HepG2 (cell line): ENCODE measurements at regions not wholly inside any gene's neighbourhood (a gene's known extent, or its start where the extent isn't known, plus 50 kb on each side); places are given as distances from the start of the nearest gene placed in this dataset.

Experiments
- ATAC-seq: fragments of 200-7000 bp; cut with Tn5 transposase; 3 replicates; pipeline ENCODE4 v1.9.1; 2020; ENCODE audit warnings: mild to moderate bottlenecking, moderate library complexity
- BruUV-seq: library from RNA; stranded (reverse); fragments of 400-500 nt; replicated peaks from 2 replicates; lab custom pipeline; 2021; lab: Mats Ljungman, UMichigan
- CTCF ChIA-PET: fragments of 300-600 bp; formaldehyde crosslinking; extraction: SDS; loops from one replicate; lab custom pipeline; 2021; ENCODE audit warnings: low total read pairs, inconsistent platforms, low intra/inter-chr PET ratio; lab: Yijun Ruan, JAX
- POLR2A ChIA-PET: fragments of 350-600 bp; sonication (Branson Sonifier 250); formaldehyde crosslinking; loops from one replicate; lab custom pipeline; 2020; ENCODE audit warnings: antibody characterized with exemption, inconsistent platforms; lab: Yijun Ruan, JAX
- DNase-seq: peaks from one replicate; pipeline ENCODE4 v3.0.0-alpha.2; 2015; ENCODE audit warnings: low spot score
- FAIRE-seq: peaks from 3 replicates; lab custom pipeline; 2011; peaks lifted over from hg19 to GRCh38; lab: Jason Lieb, UNC
- H2AFZ ChIP-seq: one replicate; pipeline ENCODE4 v1.6.1; 2011; ENCODE audit warnings: low read length, inconsistent platforms
- H3K27ac ChIP-seq: fragments of 300-600 bp; 3 replicates; pipeline ENCODE4 v1.8.0; 2011; ENCODE audit warnings: mixed run types, mild to moderate bottlenecking, mixed read lengths, low read length, inconsistent platforms; ENCODE audit not compliant: insufficient read depth; ENCODE audit errors: extremely low read length
- H3K27me3 ChIP-seq, 2 experiments: fragments of 200-600 bp in 1 of 2; 2 replicates in 1 of 2; 3 replicates in 1 of 2; pipeline versions ENCODE4 v1.6.0 to v1.8.0; 2011; ENCODE audit warnings: low read length in 2 of 2, mild to moderate bottlenecking in 2 of 2, moderate library complexity in 2 of 2, inconsistent platforms in 1 of 2; ENCODE audit not compliant: insufficient read depth in 2 of 2, control insufficient read depth in 1 of 2
- H3K36me3 ChIP-seq, 2 experiments: fragments of 200-600 bp in 1 of 2; replicated peaks in 1 of 2; 2 replicates in 1 of 2; 3 replicates in 1 of 2; pipeline versions ENCODE4 v1.5.1 to v1.8.0; 2011; ENCODE audit warnings: low read length in 2 of 2, inconsistent platforms in 1 of 2; ENCODE audit not compliant: insufficient read depth in 2 of 2, control insufficient read depth in 1 of 2
- H3K4me1 ChIP-seq: 2 replicates; pipeline ENCODE4 v1.5.1; 2012; ENCODE audit warnings: low read length, inconsistent platforms; ENCODE audit not compliant: insufficient read depth
- H3K4me2 ChIP-seq: 2 replicates; pipeline ENCODE4 v1.6.0; 2011; ENCODE audit warnings: low read depth, low read length, inconsistent platforms
- H3K4me3 ChIP-seq, 3 experiments: fragments of 200-600 bp in 1 of 3; sonication (generic), shearing (Covaris generic) in 1 of 3; replicated peaks in 1 of 3; 2 replicates each; pipeline ENCODE4 v1.5.1; 2011 to 2016; ENCODE audit warnings: low read length in 3 of 3, inconsistent platforms in 2 of 3, low read depth in 2 of 3, mild to moderate bottlenecking in 2 of 3, control low read depth in 1 of 3, mixed read lengths in 1 of 3; ENCODE audit not compliant: insufficient read depth in 1 of 3
- H3K79me2 ChIP-seq: one replicate; pipeline ENCODE4 v1.6.1; 2011; ENCODE audit warnings: low read length, inconsistent platforms; ENCODE audit not compliant: insufficient read depth
- H3K9ac ChIP-seq: 2 replicates; pipeline ENCODE4 v1.6.0; 2011; ENCODE audit warnings: mild to moderate bottlenecking, low read depth, low read length, inconsistent platforms; ENCODE audit not compliant: insufficient read depth
- H3K9me3 ChIP-seq: 2 replicates; pipeline ENCODE4 v1.5.1; 2012; ENCODE audit warnings: mild to moderate bottlenecking, low read length
- H4K20me1 ChIP-seq: 2 replicates; pipeline ENCODE4 v1.6.0; 2011; ENCODE audit warnings: inconsistent platforms, mild to moderate bottlenecking, low read length, moderate library complexity; ENCODE audit not compliant: insufficient read depth
- ARHGAP35 ChIP-seq: sonication (generic); formaldehyde crosslinking; IDR thresholded peaks from 2 replicates; pipeline ENCODE4 v1.9.0; 2022; ENCODE audit warnings: mild to moderate bottlenecking, inconsistent platforms, moderate library complexity, missing genetic modification reagents, borderline replicate concordance
- ATRX ChIP-seq: sonication (generic); formaldehyde crosslinking; IDR thresholded peaks from 2 replicates; pipeline ENCODE4 v1.4.0; 2020; ENCODE audit warnings: missing genetic modification reagents, borderline replicate concordance
- DDIT3 ChIP-seq: sonication (generic); formaldehyde crosslinking; IDR thresholded peaks from 2 replicates; pipeline ENCODE4 v1.4.0; 2020; ENCODE audit warnings: mild to moderate bottlenecking, missing genetic modification reagents
- ETS1 ChIP-seq: sonication (generic); formaldehyde crosslinking; IDR thresholded peaks from 2 replicates; pipeline ENCODE4 v1.4.0; 2020; ENCODE audit warnings: missing genetic modification reagents
- EZH2 ChIP-seq: conservative IDR thresholded peaks from 2 replicates; pipeline ENCODE4 v1.6.1; 2012; ENCODE audit warnings: mild to moderate bottlenecking, low read depth, low read length, moderate library complexity
- FOXO4 ChIP-seq: sonication (generic); formaldehyde crosslinking; conservative IDR thresholded peaks from 2 replicates; pipeline ENCODE4 v1.8.1; 2023; ENCODE audit warnings: missing genetic modification reagents
- KAT2B ChIP-seq: fragments of 150-350 bp; IDR thresholded peaks from 2 replicates; pipeline ENCODE4 v1.6.1; 2014; ENCODE audit warnings: low read depth, low read length, borderline replicate concordance
- MAFF ChIP-seq: IDR thresholded peaks from 2 replicates; pipeline ENCODE4 v1.6.1; 2011; ENCODE audit warnings: low read depth, low read length, improper control_type of control experiment
- ZC3H4 ChIP-seq: sonication (generic); formaldehyde crosslinking; IDR thresholded peaks from 2 replicates; pipeline ENCODE4 v1.4.0; 2020; ENCODE audit warnings: missing genetic modification reagents, borderline replicate concordance
- ZNF543 ChIP-seq: sonication (generic); formaldehyde crosslinking; IDR thresholded peaks from 2 replicates; pipeline ENCODE4 v1.4.0; 2020; ENCODE audit warnings: mild to moderate bottlenecking, missing genetic modification reagents
- ZNF562 ChIP-seq: sonication (generic); formaldehyde crosslinking; IDR thresholded peaks from 2 replicates; pipeline ENCODE4 v1.8.0; 2022; ENCODE audit warnings: missing genetic modification reagents, borderline replicate concordance
- ZNF746 ChIP-seq: sonication (generic); formaldehyde crosslinking; IDR thresholded peaks from 2 replicates; pipeline ENCODE4 v1.8.0; 2022; ENCODE audit warnings: mild to moderate bottlenecking, missing genetic modification reagents
- ZNF839 ChIP-seq: sonication (generic); formaldehyde crosslinking; IDR thresholded peaks from 2 replicates; pipeline ENCODE4 v1.4.0; 2020; ENCODE audit warnings: missing genetic modification reagents, mild to moderate bottlenecking, borderline replicate concordance
- ZNF850 ChIP-seq: sonication (generic); formaldehyde crosslinking; conservative IDR thresholded peaks from 2 replicates; pipeline ENCODE4 v1.9.0; 2021; ENCODE audit warnings: mild to moderate bottlenecking, missing genetic modification reagents
- WGBS: methylation state at CpG from one replicate; pipeline ENCODE4 v1.1.6; 2017; ENCODE audit warnings: low lambda C conversion rate; 5-methylcytosine and 5-hydroxymethylcytosine counted together
- in situ Hi-C: cut with HindIII; loops from 2 replicates; pipeline ENCODE4 v1.10.0; 2017; ENCODE audit warnings: low pct_unique_long_range_greater_than_20kb; ENCODE audit not compliant: extremely low pct_ligation_motif_present
- intact Hi-C: fragments of 100-400 bp; cut with micrococcal nuclease; formaldehyde crosslinking; loops from one replicate; pipeline ENCODE4 v1.10.0; 2022; ENCODE audit not compliant: unreplicated experiment
- TF ChIP-seq, protein P1 (sequence below): IDR thresholded peaks from 2 replicates; pipeline ENCODE4 v1.6.1; 2016; ENCODE audit warnings: low read depth, borderline replicate concordance
- TF ChIP-seq, protein P2 (sequence below), 2 experiments: fragments of 450-650 bp in 1 of 2; sonication (generic) in 1 of 2; formaldehyde crosslinking; IDR thresholded peaks; 2 replicates each; pipeline versions ENCODE4 v1.5.0 to v1.8.0; 2020 to 2022; ENCODE audit warnings: mild to moderate bottlenecking in 1 of 2, missing genetic modification reagents in 1 of 2

GRCh38 chr4:24150034-24150433, 260.2 kb upstream of the PPARGC1A start:
- H3K9me3 ChIP-seq: no peaks in the 10 kb centered on the region
- H4K20me1 ChIP-seq: no peaks in the 10 kb centered on the region
- DNase-seq (no peak), ATAC-seq (peak; percentile 43; the same call in 1 of the 3 replicates), FAIRE-seq (no peak)
- no peaks in the 10 kb centered on the region for H3K36me3 ChIP-seq
- H3K27ac ChIP-seq: no peak overlapping the region
- H3K4me1 ChIP-seq: peaks cover 6% of the 10 kb centered on the region; the same call in 1 of the 2 replicates
- H3K9ac ChIP-seq: no peak overlapping the region
- no TSS peak for BruUV-seq
- intact Hi-C loops: no loop called here
- ChIA-PET CTCF (no interaction called here), POLR2A (no interaction called here)
- no peak overlapping the region for H3K4me2 ChIP-seq
- in situ Hi-C loops: no loop called here
- H3K27me3 ChIP-seq: no peaks in the 10 kb centered on the region
- no peak overlapping the region for H2AFZ ChIP-seq
- no peaks in the 10 kb centered on the region for H3K79me2 ChIP-seq
- H3K4me3 ChIP-seq: no peak overlapping the region
- 2% methylated on average over 3 of the region's 3 CpGs for WGBS
- TF ChIP-seq ZNF543 (CRISPR knock-in tag) (no peak), DDIT3 (CRISPR knock-in tag) (no peak), KAT2B (no peak), ARHGAP35 (no peak), FOXO4 (CRISPR knock-in tag) (no peak), ZNF839 (CRISPR knock-in tag) (no peak), ZNF850 (CRISPR knock-in tag) (no peak), ZNF562 (no peak)

DNA sequence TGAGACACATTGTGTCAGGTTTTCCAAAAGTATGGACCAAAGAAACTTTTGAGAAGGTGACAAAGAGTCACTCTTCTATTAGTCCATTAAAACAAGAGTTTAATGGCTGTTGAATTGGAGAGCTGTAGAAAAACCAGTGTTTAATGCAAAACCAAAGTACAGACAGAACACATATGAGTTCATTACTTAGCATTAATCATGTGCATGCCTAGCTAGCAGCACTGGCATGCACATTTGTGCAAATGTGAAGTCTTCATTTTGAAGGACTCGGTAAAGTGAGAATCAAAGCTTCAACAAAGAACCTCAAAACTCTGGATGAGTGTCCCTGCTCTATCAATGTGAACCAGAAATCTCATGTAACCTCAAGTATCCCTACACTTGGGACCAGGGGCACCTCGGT, 256.3 kb upstream of the PPARGC1A start:
- Histone ChIP-seq H3K36me3 (no peaks in the 10 kb centered on the region), H3K9ac (no peak overlapping the region), H3K4me1 (peaks cover 6% of the 10 kb centered on the region; the same call in 1 of the 2 replicates), H2AFZ (no peak overlapping the region), H3K27ac (no peak overlapping the region), H3K27me3 (no peaks in the 10 kb centered on the region), H3K79me2 (no peaks in the 10 kb centered on the region), H3K4me2 (no peak overlapping the region), H3K9me3 (no peaks in the 10 kb centered on the region), H4K20me1 (no peaks in the 10 kb centered on the region), H3K4me3 (no peak overlapping the region)
- ChIA-PET CTCF (no interaction called here), POLR2A (no interaction called here)
- BruUV-seq: no TSS peak
- in situ Hi-C loops: no loop called here
- FAIRE-seq (no peak), ATAC-seq (no peak), DNase-seq (no peak)
- WGBS: 43% methylated on average over 2 of the region's 2 CpGs
- intact Hi-C loops: no loop called here
- no peak for TF ChIP-seq ZNF746 (CRISPR knock-in tag)
- no peak for TF ChIP-seq ATRX (CRISPR knock-in tag)
- no peak for TF ChIP-seq MAFF
- TF ChIP-seq ZC3H4: no peak
- TF ChIP-seq, protein P1, sequence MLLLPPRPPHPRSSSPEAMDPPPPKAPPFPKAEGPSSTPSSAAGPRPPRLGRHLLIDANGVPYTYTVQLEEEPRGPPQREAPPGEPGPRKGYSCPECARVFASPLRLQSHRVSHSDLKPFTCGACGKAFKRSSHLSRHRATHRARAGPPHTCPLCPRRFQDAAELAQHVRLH: no peak
- no peak for TF ChIP-seq EZH2
- no peak for TF ChIP-seq ETS1 (CRISPR knock-in tag)
- TF ChIP-seq, protein P2, sequence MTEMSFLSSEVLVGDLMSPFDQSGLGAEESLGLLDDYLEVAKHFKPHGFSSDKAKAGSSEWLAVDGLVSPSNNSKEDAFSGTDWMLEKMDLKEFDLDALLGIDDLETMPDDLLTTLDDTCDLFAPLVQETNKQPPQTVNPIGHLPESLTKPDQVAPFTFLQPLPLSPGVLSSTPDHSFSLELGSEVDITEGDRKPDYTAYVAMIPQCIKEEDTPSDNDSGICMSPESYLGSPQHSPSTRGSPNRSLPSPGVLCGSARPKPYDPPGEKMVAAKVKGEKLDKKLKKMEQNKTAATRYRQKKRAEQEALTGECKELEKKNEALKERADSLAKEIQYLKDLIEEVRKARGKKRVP (CRISPR knock-in tag; IDR thresholded peaks at IDR 0.05): no peak
